Memory B cell (primary cell): ENCODE measurements at regions not wholly inside any gene's neighbourhood (a gene's known extent, or its start where the extent isn't known, plus 50 kb on each side); places are given as distances from the start of the nearest gene placed in this dataset.

Experiments used
- ATAC-seq: fragments of 150-1000 bp; cut with Tn5 transposase; 2 replicates; pipeline ENCODE4 v1.10.0; 2021; ENCODE audit warnings: low read depth, mild to moderate bottlenecking, moderate library complexity
- DNase-seq, 2 donors: peaks; one replicate each; pipeline ENCODE4 v3.0.0; 2022; ENCODE audit warnings: low spot score in 2 of 2
- H3K27ac Mint-ChIP-seq: one replicate; pipeline ENCODE4 v1.8.0; 2022; ENCODE audit warnings: mild to moderate bottlenecking, moderate library complexity, mixed read lengths
- H3K27me3 Mint-ChIP-seq: one replicate; pipeline ENCODE4 v1.8.0; 2022; ENCODE audit warnings: mixed read lengths
- H3K36me3 Mint-ChIP-seq: one replicate; pipeline ENCODE4 v1.8.0; 2022; ENCODE audit warnings: mild to moderate bottlenecking, mixed read lengths
- H3K4me1 Mint-ChIP-seq: one replicate; pipeline ENCODE4 v1.8.0; 2022; ENCODE audit warnings: mixed read lengths
- H3K4me3 Mint-ChIP-seq: one replicate; pipeline ENCODE4 v1.8.0; 2022; ENCODE audit warnings: mild to moderate bottlenecking, moderate library complexity, mixed read lengths
- H3K9me3 Mint-ChIP-seq: one replicate; pipeline ENCODE4 v1.8.0; 2022; ENCODE audit warnings: mixed read lengths

- no peaks in the 10 kb centered on the region for H3K4me1 Mint-ChIP-seq
- H3K36me3 Mint-ChIP-seq, result no peaks in the 10 kb centered on the region
- no peaks in the 10 kb centered on the region for H3K27me3 Mint-ChIP-seq
- no peak for ATAC-seq
- no peak for DNase-seq
- H3K27ac Mint-ChIP-seq, result no peak overlapping the region
- no peaks in the 10 kb centered on the region for H3K9me3 Mint-ChIP-seq
- no peak overlapping the region for H3K4me3 Mint-ChIP-seq
These were observed 670.8 kb downstream of the SORCS1 start for GRCh38 chr10:106493751-106494150.

GRCh38 chr10:106493226-106493625 is 671.3 kb downstream of the SORCS1 start:
- Mint-ChIP-seq H3K4me3 (no peak overlapping the region), H3K36me3 (no peaks in the 10 kb centered on the region), H3K27me3 (no peaks in the 10 kb centered on the region), H3K9me3 (no peaks in the 10 kb centered on the region), H3K4me1 (no peaks in the 10 kb centered on the region), H3K27ac (no peak overlapping the region)
- no peak for DNase-seq
- ATAC-seq, result no peak

DNA sequence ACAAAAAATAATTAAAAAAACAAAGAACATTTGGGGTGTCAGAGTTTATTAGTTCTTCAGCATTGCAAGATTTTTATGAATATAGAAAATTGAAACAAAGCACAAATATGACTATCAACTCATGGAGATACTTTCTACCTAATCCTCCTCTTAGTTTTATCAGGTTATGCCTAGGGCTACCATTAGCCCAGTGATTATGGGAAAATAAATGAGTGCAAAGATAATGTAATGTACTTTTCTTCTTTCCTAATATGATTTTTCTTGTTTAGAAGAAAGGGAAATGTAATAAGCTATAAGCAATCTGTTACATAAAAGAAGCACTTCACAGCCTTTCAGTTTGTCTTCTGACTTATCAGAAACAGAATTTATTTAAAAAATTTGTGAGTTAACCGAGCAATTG is 676.8 kb downstream of the SORCS1 start:
- H3K27me3 Mint-ChIP-seq, result no peaks in the 10 kb centered on the region

DNA sequence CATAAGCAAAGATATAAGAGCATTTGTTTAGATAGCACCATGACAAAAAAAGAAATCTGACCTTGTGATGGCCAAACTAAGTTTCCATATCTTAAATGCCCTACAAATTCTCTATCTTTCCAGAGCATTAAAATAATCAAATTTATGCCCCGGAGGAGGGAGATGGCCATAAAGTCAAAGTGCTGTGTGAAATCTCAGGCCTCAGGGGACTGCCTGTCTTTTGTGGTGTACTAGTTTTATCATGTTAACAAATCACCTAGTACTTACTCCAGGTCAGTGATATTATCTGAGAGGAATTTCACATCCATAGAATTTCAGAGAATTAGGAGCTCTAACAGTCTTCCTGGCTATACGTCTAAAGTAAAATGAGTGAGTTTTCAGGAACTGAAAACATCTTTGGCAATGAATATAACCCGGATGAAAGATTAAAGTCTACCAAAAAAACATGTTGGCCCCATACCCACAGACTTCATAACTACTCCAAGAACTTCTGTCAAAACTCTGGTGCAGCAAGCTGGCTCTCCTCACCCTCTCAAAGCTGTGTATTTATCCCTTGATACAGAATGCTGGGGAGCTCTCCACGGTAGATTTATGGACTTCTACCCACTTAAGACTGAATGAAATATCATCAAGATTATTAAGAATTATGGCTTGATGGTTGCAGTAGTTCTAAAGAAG is 682.8 kb downstream of the SORCS1 start:
- H3K4me3 Mint-ChIP-seq, result no peak overlapping the region
- DNase-seq (no peak), ATAC-seq (no peak)
- no peaks in the 10 kb centered on the region for H3K27me3 Mint-ChIP-seq
- H3K36me3 Mint-ChIP-seq, result no peaks in the 10 kb centered on the region
- peaks cover 3% of the 10 kb centered on the region for H3K9me3 Mint-ChIP-seq
- H3K27ac Mint-ChIP-seq, result no peak overlapping the region
- no peaks in the 10 kb centered on the region for H3K4me1 Mint-ChIP-seq

More for the DNA sequence above, 676.8 kb downstream of the SORCS1 start:
- ATAC-seq (no peak), DNase-seq (no peak)
- Mint-ChIP-seq H3K9me3 (peaks cover 1% of the 10 kb centered on the region), H3K4me1 (no peaks in the 10 kb centered on the region), H3K36me3 (no peaks in the 10 kb centered on the region), H3K4me3 (no peak overlapping the region), H3K27ac (no peak overlapping the region)

- H3K27me3 Mint-ChIP-seq, result no peaks in the 10 kb centered on the region
- no peak overlapping the region for H3K4me3 Mint-ChIP-seq
- peaks cover 3% of the 10 kb centered on the region for H3K9me3 Mint-ChIP-seq
- DNase-seq (no peak), ATAC-seq (no peak)
- H3K36me3 Mint-ChIP-seq, result no peaks in the 10 kb centered on the region
- no peaks in the 10 kb centered on the region for H3K4me1 Mint-ChIP-seq
- H3K27ac Mint-ChIP-seq, result no peak overlapping the region
These were observed 684.9 kb downstream of the SORCS1 start for GRCh38 chr10:106479636-106480035.

DNA sequence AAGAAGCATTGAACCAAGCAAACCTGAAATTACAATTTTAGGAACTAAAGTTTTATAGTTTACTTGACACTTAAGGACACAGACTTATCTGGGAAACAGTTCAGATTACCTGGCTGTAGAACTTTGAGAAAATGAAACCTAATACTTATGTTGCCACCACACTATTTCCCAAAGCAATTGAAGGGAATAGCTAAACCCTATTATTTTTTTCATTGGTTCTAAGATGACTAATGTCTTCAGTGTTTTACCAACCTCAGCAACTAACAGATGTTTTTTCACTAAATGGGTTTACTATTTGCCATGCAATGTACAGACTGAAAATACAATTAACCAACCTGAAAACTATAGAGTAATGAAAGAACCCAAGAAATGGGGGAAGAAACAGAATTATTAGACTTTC is 689.6 kb downstream of the SORCS1 start:
- H3K4me3 Mint-ChIP-seq, result no peak overlapping the region
- no peak overlapping the region for H3K27ac Mint-ChIP-seq
- DNase-seq (no peak), ATAC-seq (no peak)
- H3K27me3 Mint-ChIP-seq, result no peaks in the 10 kb centered on the region
- no peaks in the 10 kb centered on the region for H3K4me1 Mint-ChIP-seq
- peaks cover 2% of the 10 kb centered on the region for H3K9me3 Mint-ChIP-seq
- no peaks in the 10 kb centered on the region for H3K36me3 Mint-ChIP-seq

DNA sequence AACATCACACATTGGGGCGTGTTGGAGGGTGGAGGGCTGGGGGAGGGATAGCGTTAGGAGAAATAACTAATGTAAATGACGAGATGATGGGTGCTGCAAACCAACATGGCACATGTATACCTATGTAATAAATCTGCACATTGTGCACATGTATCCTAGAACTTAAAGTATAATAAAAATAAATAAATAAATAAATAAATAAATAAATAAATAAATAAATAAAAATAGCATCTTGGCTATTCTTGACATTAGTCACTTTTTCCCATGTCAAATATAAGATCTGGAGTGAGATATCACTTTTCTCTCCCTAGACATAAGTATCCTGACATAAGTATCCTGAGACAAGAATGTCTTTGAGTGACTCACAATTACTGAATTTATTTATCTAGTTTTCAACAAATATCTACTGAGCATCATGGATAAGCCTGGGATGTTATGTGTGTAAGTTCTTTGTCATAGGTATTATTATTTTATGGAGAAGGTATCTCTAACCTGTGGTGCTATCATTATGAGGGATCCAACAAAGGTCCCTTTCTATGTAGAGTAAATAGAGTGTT is 691.3 kb downstream of the SORCS1 start:
- H3K4me1 Mint-ChIP-seq, result no peaks in the 10 kb centered on the region
- no peak for ATAC-seq
- H3K27ac Mint-ChIP-seq, result no peak overlapping the region
- H3K4me3 Mint-ChIP-seq, result no peak overlapping the region
- no peak for DNase-seq
- H3K9me3 Mint-ChIP-seq, result peaks cover 3% of the 10 kb centered on the region
- no peaks in the 10 kb centered on the region for H3K27me3 Mint-ChIP-seq
- no peaks in the 10 kb centered on the region for H3K36me3 Mint-ChIP-seq

DNA sequence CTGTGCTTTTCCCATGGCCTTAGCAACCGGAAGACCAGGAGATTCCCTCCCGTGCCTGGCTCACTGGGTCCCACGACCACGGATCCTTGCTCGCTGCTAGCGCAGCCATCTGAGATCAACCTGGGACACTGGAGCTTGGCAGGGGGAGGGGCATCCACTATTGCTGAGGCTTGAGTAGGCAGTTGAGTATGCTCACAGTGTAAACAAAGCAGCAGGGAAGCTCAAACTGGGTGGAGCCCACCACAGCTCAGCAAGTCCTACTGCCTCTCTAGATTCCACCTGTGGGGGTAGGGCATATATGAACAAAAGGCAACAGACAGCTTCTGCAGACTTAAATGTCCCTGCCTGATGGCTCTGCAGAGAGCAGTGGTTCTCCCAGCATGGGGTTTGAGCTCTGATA is 697.0 kb downstream of the SORCS1 start:
- Mint-ChIP-seq H3K27me3 (no peaks in the 10 kb centered on the region), H3K9me3 (peaks cover 11% of the 10 kb centered on the region), H3K27ac (no peak overlapping the region), H3K4me3 (no peak overlapping the region), H3K4me1 (no peaks in the 10 kb centered on the region), H3K36me3 (no peaks in the 10 kb centered on the region)
- ATAC-seq (no peak), DNase-seq (no peak)

DNA sequence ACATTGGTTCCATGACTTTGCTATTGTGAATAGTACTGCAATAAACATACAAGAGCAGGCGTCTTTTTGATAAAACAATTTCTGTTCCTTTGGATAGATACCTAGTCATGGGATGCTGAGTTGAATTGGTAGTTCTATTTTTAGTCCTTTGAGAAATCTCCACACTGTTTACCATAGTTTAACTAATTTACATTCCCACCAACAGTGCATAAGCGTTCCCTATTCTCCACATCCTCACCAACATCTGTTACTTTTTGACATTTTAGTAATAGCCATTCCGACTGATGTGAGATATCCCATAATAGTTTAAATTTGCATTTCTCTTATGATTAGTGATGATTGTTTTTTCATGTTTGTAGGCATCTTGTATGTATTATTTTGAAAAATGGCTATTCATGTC is 707.0 kb downstream of the SORCS1 start:
- peaks cover 4% of the 10 kb centered on the region for H3K9me3 Mint-ChIP-seq
- no peak for ATAC-seq
- H3K4me1 Mint-ChIP-seq, result no peaks in the 10 kb centered on the region
- no peak overlapping the region for H3K27ac Mint-ChIP-seq
- DNase-seq, result no peak
- no peak overlapping the region for H3K4me3 Mint-ChIP-seq
- H3K27me3 Mint-ChIP-seq, result no peaks in the 10 kb centered on the region
- no peaks in the 10 kb centered on the region for H3K36me3 Mint-ChIP-seq

GRCh38 chr10:106454233-106454632 is 710.3 kb downstream of the SORCS1 start:
- H3K4me3 Mint-ChIP-seq, result no peak overlapping the region
- H3K36me3 Mint-ChIP-seq, result no peaks in the 10 kb centered on the region
- peaks cover 3% of the 10 kb centered on the region for H3K9me3 Mint-ChIP-seq
- no peaks in the 10 kb centered on the region for H3K27me3 Mint-ChIP-seq
- ATAC-seq (no peak), DNase-seq (no peak)
- no peaks in the 10 kb centered on the region for H3K4me1 Mint-ChIP-seq
- no peak overlapping the region for H3K27ac Mint-ChIP-seq

DNA sequence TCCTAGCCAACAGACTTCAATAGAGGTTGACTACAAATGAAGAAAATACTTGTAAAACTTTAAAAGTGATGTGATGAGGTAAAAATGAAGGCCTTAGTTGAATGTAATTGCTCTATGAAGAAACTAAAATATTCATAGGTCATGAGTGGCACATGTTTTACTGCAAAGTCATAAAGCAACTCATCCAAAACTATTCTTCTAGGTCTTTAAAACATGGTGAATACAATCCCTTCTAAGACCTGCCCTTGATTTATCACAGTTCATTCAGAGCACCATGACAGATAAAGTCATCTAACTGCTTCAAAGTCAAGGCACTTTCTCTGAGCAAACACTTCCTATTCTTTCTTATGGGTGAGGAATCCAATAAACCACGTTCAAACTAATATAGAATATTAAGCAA is 713.5 kb downstream of the SORCS1 start:
- Mint-ChIP-seq H3K4me3 (no peak overlapping the region), H3K27me3 (no peaks in the 10 kb centered on the region), H3K27ac (no peak overlapping the region), H3K4me1 (no peaks in the 10 kb centered on the region), H3K9me3 (peaks cover 7% of the 10 kb centered on the region), H3K36me3 (no peaks in the 10 kb centered on the region)
- ATAC-seq (no peak), DNase-seq (no peak)

GRCh38 chr10:106446920-106447319 is 717.6 kb downstream of the SORCS1 start:
- H3K4me1 Mint-ChIP-seq, result no peaks in the 10 kb centered on the region
- ATAC-seq, result no peak
- H3K4me3 Mint-ChIP-seq, result no peak overlapping the region
- H3K36me3 Mint-ChIP-seq, result no peaks in the 10 kb centered on the region
- H3K9me3 Mint-ChIP-seq, result peaks cover 8% of the 10 kb centered on the region
- no peaks in the 10 kb centered on the region for H3K27me3 Mint-ChIP-seq
- DNase-seq, result no peak
- no peak overlapping the region for H3K27ac Mint-ChIP-seq

GRCh38 chr10:106442223-106442622 is 722.3 kb downstream of the SORCS1 start:
- Mint-ChIP-seq H3K4me1 (no peaks in the 10 kb centered on the region), H3K27ac (no peak overlapping the region), H3K4me3 (no peak overlapping the region), H3K36me3 (no peaks in the 10 kb centered on the region), H3K27me3 (no peaks in the 10 kb centered on the region), H3K9me3 (peaks cover 3% of the 10 kb centered on the region)
- no peak for ATAC-seq
- no peak for DNase-seq

DNA sequence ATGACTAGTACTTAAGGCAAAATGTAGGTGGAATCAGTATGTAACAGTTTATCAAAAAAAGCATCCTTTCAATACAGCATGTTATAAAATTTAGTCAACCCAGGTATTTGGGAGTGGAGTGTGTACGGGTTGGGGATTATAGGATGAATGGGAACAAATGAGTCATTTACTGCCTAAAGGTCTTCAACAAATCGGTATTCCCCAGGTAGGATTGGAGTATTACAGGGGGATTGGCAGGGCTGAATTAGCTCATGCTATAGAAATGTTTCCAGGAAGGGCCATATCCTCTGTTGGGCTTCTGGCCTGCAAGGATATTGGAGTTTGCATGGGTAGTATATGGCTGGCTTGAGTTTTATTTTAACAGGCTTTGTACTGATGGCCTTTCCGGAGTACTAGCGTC is 723.7 kb downstream of the SORCS1 start:
- Mint-ChIP-seq H3K27ac (no peak overlapping the region), H3K9me3 (peaks cover 3% of the 10 kb centered on the region), H3K4me1 (no peaks in the 10 kb centered on the region), H3K36me3 (no peaks in the 10 kb centered on the region), H3K4me3 (no peak overlapping the region), H3K27me3 (no peaks in the 10 kb centered on the region)
- DNase-seq (no peak), ATAC-seq (no peak)

DNA sequence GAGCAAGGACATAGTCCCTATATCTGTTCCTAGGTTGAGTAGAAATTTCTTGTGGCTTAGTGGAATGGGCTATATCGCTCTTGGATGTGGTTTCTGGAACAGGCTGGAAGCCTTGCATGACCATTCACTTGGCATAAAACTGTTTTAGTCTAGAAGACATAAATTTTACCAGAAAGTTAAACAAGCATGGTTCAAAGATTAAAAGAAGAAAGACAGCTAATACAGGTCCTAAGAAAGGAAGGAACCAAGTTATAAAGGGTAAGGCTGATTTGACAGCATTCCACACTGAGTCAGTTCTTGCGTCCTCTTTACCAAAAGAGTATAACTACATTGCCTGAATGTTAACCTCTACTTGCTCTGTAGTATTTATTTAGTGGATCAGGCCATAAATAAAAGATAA is 724.2 kb downstream of the SORCS1 start:
- Mint-ChIP-seq H3K27ac (no peak overlapping the region), H3K4me3 (no peak overlapping the region), H3K4me1 (no peaks in the 10 kb centered on the region), H3K27me3 (no peaks in the 10 kb centered on the region), H3K9me3 (peaks cover 3% of the 10 kb centered on the region), H3K36me3 (no peaks in the 10 kb centered on the region)
- ATAC-seq (no peak), DNase-seq (no peak)
